Adrenal gland (tissue), 5 donors: ENCODE measurements at regions not wholly inside any gene's neighbourhood (a gene's known extent, or its start where the extent isn't known, plus 50 kb on each side); places are given as distances from the start of the nearest gene placed in this dataset.

Source experiments
- CTCF ChIP-seq, 6 experiments: fragments of 450-650 bp in 4 of 6; fragments of 200-600 bp in 2 of 6; sonication (generic) in 1 of 6; IDR thresholded peaks; 1 replicate in 5 of 6; 2 replicates in 1 of 6; pipeline versions ENCODE4 v1.5.1 to v1.8.0; 2016 to 2021; ENCODE audit warnings: antibody characterized with exemption in 6 of 6, mild to moderate bottlenecking in 2 of 6, moderate library complexity in 1 of 6
- POLR2A ChIP-seq, 2 donors: fragments of 450-650 bp; IDR thresholded peaks; one replicate each; pipeline ENCODE4 v1.6.1; 2017; ENCODE audit warnings: antibody characterized with exemption in 2 of 2, mild to moderate bottlenecking in 2 of 2, moderate library complexity in 1 of 2
- donor health status: DM: no; HTN: no; CAD: no.

GRCh38 chr5:5018578-5018970, 121.6 kb upstream of the ADAMTS16 start:
- TF ChIP-seq CTCF (IDR thresholded peaks at IDR 0.05) (no peak), POLR2A (IDR thresholded peaks at IDR 0.05) (no peak)
